Activated naive CD8-positive, alpha-beta T cell treated with anti-CD3 and anti-CD28 coated beads, Interleukin-2, amount 50 U/mL, for 16 hours (primary cell): ENCODE measurements at regions not wholly inside any gene's neighbourhood (a gene's known extent, or its start where the extent isn't known, plus 50 kb on each side); places are given as distances from the start of the nearest gene placed in this dataset.
"Not testable (repeated sequence)": the region's sequence is repeated elsewhere in the genome, so short reads cannot be mapped to it uniquely, and the experiment has no call there.

Source experiments
- DNase-seq: peaks from one replicate; pipeline ENCODE4 v3.0.0-alpha.2; 2020; ENCODE audit warnings: low read depth, low spot score

DNA sequence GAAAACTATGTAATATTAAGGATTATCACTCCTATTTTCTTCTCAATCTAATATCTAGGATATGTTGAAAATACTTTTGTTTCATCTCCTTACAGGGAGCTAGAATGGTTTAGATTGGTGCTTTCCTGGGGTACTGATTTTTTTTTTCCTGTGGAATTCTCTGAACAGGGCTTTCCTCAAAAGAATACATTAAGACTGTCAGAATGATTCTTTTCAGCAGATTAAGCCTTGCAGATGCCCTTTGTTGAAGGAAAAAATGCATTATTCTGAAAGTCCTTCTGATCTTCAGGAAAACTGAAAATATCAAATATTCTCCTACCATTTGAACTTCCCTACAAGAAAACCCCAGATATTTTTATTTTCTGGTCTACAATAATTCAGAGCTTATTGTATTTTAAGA is 178.9 kb downstream of the SOX4 start:
- DNase-seq = no peak

DNA sequence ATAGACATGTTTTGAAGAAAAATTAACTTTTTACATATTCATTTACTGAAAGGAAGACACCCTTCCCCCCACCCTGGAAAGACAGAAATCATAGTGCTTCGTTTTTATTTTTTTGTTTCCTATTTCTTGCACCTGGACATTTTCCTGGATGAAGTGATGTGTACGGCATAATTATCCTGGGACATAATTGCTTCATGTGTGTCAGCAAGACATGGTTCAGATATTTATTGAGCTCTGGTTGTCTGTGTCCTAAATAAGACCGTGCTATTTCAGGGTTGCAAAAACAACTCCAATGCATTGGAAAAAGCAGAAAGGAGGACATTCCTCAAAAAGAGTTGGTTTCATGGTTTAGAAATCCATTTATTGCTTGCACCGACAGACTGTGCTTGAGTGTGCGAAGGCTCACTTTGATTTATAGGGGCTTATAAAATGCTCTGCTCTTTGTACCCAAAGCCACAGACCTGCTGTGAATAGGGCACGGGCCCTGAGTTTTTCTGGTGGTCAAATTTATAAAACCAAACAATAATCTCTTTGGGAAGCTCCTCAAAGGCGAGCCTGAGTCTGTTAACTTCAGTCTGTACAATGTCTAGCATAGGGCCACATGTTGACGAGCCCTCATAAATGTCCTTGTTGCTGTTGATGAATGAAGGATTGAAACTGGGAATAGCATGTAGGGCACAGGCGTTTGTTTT is 179.5 kb downstream of the SOX4 start:
- no peak for DNase-seq

DNA sequence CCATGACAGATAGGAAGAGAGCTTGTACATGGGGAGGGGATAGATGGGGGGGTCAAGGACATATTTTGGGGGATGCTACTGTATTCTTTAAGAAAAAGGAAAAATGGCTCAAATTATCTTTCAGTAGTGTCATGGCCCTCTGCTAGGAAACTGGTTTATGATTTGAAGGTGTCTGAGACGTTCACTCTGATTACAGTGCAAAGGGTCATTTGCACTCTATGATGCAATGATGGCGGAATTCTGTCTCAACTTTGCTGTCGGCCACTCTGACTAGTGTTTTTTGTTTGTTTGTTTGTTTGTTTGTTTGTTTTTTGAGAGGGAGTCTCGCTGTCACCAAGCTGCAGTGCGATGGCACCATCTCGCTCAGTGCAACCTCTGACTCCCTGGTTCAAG is 180.0 kb downstream of the SOX4 start:
- no peak for DNase-seq

DNA sequence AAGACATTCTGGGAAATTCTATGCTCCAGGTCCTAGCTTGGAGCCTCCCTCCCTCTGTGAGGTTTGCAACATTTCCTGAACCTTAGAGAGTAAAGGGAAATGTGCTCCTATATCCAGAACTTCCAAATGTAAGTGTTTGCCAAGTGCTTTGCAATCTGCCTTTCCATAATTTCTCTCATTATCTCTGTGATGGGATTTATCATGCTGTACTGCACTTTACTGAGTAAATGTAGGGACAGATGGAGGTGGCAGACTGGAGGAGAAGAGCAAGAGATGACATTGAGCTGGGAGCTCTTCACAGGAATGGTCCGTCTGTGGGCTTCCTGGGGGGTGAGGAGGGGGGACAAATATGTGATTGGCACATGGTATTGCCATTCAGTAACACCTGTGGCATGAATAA is 184.3 kb downstream of the SOX4 start:
- DNase-seq = no peak

DNA sequence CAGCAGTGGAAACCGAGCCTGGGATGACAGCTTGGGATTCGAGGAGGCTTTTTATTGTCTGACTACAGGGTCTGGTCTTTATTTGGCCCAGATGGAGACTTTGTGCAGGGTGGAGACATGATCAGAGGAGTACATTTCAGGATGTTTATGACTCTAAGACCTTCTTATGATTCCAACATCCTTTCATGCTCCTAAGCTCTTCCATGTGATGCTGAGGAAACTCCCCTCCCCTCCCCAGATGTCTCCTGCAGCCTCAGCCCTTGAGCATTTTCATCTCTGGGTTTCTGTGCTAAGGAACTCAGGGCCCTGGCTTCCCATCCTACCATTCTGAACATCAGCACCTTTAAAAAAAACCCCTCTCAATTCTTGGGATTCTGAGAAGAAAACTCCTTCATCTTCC is 186.6 kb downstream of the SOX4 start:
- no peak for DNase-seq

DNA sequence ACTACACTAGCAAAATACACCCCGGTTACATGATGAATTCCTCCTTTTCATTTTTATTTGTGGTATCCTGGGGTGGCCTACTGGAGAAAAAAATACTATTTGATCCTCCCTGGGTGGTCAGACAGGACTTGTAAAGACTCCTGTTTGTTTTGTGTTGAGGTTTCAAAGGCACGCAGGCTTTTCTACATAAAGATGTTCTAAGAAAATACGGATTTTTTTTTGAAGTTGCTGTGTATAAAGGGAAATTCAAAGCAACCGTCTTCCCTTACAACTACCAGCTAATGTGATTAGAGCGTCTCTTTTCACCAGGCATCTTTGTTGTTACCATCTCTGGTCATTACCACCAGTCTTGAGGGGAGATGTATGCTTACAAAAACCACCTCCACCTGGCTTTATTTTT is 187.1 kb downstream of the SOX4 start:
- DNase-seq = no peak

DNA sequence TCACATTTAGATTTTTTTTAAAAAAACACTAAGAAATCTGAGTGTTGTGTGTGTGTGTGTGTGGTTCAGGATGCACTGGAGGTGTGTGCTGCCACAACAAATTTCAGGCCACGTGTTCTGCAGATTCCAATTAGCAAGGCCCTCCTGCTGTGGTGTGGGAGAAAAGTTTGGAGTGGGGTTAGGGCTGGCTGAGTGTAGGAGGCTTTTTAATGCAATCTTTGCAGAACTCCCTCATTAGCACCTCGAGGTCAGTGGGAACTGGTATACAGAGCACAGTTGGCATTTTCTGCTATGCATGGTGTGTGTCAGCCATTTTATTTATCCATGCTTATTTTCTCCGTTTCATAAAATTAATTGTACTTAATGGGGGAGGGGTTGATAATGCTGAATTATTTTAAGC is 187.6 kb downstream of the SOX4 start:
- no peak for DNase-seq

DNA sequence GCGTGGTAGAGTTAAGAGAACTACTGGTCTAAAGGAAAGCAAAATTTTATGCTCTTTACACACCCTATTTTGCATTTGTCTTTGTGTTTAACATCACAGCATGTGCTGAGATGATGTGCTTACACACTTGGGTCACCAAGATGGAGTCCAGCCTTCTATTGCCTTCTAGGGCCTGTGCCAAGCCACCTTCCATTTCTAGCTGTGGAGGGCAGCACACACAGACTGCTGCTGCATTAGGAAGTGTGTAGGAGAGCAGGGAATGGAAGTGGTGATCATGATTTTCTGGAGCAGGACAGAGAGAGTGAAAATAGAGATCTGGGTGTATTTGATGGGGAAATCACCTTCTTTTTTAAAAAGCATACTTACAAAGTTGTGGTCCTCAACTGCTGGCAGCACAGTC is 191.6 kb downstream of the SOX4 start:
- no peak for DNase-seq

DNA sequence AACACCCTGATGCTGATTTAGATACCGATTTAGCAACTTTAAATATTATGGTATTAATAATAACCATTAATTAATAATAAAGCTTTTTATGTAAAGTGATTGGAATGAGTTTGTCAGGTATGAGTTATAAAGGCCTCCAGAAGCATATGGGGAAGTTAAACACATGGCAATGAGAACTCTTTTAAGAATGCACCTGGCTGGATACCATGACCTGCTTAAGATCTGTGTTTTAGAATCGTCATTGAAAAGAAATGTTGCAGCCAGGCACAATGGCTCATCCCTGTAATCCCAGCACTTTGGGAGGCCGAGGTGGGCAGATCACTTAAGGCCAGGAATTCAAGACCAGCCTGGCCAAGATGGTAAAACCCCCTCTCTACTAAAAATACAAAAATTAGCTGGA is 197.5 kb downstream of the SOX4 start:
- DNase-seq = no peak

DNA sequence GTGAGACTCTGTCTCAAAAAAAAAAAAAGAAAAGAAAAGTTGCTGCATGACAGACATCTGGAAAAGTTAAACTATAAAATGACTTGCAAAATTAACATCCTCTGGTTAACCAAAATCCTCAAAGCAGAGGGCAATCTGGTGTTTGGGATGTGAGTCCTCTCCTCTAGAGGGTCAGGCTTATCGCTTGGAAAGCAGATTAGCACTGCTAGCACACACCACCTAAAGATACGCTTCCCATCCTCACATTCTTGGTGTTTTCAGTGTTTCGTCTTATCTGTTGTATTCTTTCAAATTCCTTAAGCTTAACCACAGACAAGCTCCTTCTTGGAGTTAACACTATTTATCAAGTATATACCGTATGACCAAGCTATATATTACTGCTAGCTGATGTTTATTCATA is 198.0 kb downstream of the SOX4 start:
- no peak for DNase-seq

DNA sequence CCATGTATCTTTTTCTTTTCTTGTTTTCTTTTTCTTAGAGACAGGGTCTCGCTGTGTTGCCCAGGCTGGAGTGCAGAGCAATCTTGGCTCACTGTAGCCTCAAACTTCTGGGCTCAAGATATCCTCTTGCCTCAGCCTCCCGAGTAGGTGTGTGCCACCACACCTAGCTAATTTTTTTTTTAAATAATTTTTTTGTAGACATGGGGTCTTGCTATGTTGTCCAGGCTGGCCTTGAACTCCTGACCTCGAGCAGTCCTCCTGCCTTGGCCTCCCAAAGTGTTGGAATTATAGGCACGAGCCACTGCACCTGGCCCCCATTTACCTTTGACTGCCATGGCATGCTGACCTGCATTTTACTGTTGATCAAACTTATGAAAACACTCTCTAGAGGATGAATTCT is 198.6 kb downstream of the SOX4 start:
- no peak for DNase-seq

DNA sequence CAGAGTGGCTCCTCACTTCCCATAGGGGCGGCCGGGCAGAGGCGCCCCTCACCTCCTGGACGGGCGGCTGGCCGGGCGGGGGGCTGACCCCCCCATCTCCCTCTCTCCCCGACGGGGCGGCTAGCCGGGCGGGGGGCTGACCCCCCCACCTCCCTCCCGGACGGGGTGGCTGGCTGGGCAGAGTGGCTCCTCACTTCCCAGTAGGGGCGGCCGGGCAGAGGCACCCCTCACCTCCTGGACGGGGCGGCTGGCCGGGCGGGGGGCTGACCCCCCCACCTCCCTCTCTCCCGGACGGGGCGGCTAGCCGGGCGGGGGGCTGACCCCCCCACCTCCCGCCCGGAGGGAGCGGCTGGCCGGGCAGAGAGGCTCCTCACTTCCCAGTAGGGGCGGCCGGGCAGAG is 203.4 kb downstream of the SOX4 start:
- not testable (repeated sequence) for DNase-seq

DNA sequence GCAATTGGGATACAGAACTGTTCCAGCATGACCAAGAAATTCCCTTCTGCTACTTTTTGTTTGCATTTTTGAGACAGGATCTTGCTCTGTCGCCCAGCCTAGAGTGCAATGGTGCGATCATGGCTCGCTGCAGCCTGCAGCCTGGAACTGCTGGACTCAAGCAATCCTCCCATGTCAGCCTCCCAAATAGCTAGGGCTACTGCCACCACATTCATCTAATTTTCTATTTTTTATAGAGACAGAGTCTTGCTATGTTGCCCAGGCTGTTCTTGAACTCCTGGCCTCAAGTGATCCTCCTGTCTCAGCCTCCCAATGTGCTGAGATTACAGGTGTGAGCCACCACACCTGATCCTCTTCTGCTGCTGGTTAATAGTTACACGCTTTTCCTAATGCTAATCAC is 204.9 kb downstream of the SOX4 start:
- no peak for DNase-seq

DNA sequence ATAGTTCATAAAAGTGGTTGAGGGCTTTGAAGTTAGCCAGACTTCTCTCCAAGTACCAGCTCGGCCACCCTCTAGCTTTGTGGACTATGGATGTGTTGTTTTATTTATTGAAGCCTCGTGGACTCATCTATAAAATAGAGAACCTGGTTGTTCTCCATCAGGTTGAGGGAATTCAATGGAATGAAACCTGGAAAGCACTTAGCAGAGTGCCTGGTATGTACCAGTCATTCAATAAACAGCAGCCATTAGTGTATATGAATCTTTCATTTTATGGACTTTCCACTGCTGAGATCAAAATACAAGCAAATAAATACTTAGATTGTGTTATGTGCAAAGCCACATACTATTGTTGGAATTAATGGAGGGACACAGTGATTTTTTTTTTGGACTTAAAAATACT is 206.8 kb downstream of the SOX4 start:
- DNase-seq = no peak

DNA sequence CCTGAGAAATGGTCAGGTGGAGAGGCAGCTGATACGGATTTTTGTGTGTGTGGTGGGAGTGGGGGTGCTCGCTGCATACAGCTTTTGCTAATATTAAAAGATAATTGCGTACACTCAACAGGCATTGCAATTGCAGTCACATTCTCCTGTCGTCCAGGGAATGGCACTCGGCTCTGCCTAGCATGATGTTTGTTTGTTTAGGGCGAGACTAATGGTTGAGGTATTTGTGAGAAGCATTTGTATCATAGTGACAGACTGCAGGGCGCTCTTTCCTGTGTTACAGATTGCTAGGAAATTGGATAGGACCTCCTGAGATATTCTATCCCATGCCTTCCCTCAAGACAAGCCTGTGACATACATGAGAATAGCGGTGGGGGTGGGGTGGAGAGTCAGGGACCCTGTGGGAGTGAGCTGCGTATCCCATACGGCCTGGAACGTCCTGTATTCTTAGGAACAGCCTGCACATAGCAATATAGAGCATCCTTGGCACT is 207.4 kb downstream of the SOX4 start:
- no peak for DNase-seq

DNA sequence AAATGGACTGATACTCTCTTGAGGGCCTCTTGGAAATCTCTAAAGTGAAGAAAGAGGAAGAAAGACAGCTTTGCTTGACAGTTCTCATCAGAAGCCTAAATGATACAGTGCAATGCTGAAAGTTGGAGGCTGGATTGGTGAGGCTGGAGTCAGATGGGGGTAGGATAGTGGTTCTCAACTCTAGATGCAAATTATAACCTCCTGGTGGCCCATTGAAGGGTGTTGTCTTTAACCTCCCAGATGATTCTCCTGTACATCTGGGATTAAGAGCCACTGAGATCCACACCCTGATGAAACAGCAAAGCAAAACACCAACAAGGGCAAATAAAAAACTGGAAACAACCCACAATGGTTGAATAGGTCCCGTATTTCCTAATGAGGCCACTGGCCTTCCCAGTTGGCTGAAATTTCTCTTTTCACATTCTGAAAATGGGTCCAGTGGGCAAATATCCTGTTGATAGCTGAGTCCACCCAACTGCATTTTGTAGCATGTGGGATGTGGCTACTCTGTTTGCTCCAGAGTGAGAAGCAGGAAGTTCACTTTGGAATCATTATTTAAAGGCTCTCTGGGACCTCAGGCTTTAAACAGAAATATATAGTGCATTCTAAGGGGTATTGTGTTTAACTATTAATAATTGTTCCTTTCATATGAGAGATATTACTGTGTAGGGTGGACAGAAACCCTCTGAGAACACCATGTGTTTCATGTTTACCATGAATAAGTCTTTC is 208.1 kb downstream of the SOX4 start:
- DNase-seq = no peak

DNA sequence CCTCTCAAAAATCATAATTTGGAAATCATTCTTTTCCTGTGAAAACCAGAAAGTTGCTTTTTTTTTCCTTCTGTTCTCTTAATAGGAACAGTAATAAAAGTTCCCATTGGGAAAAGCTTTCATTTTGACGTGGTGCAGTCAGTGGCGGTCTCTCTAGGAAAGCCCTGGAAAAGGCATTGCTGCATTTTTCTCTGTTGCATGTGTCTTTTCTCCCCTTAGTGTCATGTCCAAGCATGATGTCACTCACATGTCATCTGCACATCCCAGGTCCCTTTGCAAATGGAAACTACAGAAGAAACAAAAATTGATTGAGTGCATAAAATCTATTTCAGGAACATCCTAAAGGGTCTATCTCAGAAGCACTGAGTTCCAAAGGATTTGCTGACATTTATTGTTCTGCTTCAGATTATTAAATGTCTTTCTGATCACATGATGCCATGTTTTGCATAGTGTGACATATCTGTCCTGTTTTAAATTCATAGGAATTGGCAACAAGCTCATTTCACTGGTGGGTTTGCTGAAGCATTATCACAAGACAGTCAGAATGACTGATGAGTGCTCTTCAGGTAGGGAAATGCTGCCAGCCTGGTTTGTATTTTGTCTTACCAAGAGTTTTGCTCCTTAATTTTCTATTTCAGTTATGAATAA is 208.7 kb downstream of the SOX4 start:
- DNase-seq = no peak

DNA sequence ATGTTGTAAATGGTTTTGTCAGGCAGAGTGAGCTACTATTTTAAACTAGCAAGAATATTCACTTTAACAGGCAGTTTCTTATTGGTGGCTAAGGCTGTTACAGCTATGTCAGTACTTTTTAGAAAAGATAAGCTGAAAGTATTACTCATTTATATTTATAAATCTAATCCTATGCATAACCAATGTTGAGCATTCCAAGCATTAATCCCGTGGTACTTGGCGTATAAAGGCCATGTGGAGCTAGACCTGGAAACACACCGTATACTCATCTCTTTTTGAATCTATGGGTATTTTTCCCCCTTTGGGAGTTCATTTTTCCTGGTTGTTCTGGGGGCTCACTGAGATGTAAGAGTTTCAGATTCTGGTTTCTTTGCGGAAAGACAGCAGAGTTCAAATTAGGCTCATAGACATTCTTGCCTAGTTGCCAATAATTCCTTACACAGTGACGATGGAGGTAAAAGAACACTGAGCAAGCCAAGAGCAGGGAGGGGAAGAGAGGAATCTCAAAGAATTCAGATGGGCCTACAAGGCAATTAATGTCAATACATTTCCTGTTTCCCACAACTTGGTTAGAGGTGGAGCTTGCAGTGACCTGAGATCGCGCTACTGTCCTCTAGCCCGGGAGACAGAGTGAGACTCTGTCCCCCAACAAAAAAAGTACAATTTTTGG is 211.5 kb downstream of the SOX4 start:
- no peak for DNase-seq

DNA sequence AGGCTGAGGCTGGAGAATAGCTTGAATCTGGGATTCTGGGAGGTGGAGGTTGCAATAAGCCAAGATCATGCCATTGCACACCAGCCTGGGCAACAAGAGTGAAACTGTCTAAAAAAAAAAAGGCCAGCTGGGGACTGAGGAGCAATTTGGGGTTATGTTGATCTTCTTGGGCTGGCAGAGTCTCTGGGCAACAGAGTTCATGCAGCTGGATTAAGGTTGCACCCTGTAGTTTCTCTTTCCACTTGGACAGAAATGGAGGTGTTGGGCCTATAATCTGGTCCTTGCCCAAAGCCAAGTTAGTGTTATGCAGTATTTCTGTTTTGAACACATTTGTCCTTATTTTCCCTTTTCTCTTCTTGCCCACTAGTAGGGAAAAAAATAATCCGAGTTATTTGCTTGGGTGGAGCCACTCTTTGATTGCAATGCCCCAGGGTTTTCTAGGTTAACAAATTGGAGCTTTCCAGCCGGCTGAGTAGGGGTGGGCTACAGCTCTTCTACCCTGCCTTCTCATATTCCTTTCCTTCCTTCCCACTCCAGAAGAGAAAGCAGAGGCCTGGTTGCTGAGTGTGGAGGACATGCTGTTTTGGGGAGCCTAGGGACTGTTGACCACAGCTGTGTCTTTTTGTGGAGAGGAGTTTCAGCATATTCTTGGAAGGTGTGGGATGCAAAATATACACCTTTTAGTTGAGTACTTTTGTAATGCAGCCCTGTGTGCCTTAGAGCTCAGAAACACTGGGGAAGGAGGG is 213.9 kb downstream of the SOX4 start:
- DNase-seq = no peak

DNA sequence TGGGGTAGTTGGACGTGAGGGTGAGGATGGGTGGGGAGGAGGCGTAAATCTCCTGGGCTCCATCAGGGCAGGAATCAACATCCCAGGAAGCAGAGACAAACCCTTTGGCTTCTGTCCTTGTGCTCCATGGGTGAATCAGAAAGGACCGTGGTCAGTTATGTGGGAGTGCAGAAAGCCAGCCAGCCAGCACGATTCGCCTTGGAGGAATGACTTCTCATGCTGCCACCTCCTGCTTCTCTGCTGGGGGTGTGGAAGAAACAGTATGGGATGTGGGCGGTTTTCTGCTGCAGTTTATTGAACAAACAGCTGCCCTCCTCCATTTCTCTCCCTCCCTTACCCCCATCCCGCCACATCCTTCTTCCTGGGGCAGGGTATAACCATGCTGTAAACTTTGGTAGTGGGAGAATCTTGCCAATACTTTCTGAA is 214.5 kb downstream of the SOX4 start:
- DNase-seq = no peak

DNA sequence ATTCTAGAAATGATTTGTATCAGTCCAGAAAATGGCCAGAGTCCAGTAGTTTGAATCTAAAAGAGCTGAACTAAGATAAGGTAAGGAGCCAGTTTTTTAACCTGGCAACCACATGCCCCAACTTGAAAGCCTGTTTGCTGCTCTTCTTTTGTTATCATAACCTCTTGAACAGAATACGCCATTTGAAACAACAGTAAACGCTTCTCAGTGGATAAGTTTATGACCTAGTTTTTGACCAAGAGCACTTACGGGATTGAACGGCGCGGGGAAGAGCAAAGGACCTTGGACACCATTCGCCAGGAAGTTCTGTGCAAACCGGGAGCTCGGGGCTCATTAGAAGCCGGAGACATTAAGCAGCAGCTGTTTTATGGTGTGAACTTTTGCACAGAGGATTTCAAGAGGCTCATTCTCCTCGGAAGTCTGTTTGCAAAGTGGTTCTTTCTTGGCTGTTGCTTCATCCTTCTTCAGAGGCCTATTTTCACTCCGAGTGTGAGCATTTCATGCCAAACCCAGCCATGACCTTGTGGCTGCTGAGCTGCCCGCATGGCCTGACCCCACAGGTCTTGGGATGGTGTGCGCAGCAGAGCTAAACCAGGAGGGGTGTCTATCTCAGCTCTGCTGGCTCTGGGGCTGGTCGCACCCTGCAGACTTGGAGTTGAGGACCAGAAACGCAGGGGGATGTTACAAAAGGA is 215.1 kb downstream of the SOX4 start:
- DNase-seq = no peak
